PC-9 (cell line): ENCODE measurements at regions not wholly inside any gene's neighbourhood (a gene's known extent, or its start where the extent isn't known, plus 50 kb on each side); places are given as distances from the start of the nearest gene placed in this dataset.
"Not testable (repeated sequence)": the region's sequence is repeated elsewhere in the genome, so short reads cannot be mapped to it uniquely, and the experiment has no call there.

Experiments used
- BruUV-seq: library from RNA; stranded (reverse); fragments of 400-500 nt; replicated peaks from 2 replicates; lab custom pipeline; 2021; lab: Mats Ljungman, UMichigan
- CTCF ChIA-PET: fragments of 300-600 bp; sonication (Branson Sonifier 250); formaldehyde crosslinking; loops from one replicate; lab custom pipeline; 2022; ENCODE audit warnings: antibody characterized with exemption; lab: Charles Lee
- POLR2A ChIA-PET: fragments of 300-600 bp; sonication (Branson Sonifier 250); formaldehyde crosslinking; loops from one replicate; lab custom pipeline; 2022; ENCODE audit warnings: antibody characterized with exemption; ENCODE audit not compliant: unreplicated experiment; lab: Charles Lee
- DNase-seq, 2 experiments: peaks; one replicate each; pipeline versions ENCODE4 v3.0.0 to v3.0.0-alpha.2; 2015 to 2022; ENCODE audit warnings: mixed read lengths in 1 of 2
- H2AFZ ChIP-seq: fragments of 200-600 bp; sonication (generic); 2 replicates; pipeline ENCODE4 v1.8.1; 2017; ENCODE audit warnings: antibody characterized with exemption
- H3F3A ChIP-seq: fragments of 200-600 bp; sonication (generic); 2 replicates; pipeline ENCODE4 v1.8.1; 2017; ENCODE audit warnings: antibody characterized with exemption, mild to moderate bottlenecking, low read depth; ENCODE audit not compliant: insufficient read depth
- H3K27ac ChIP-seq: fragments of 200-600 bp; sonication (generic); 2 replicates; pipeline ENCODE4 v1.6.1; 2016; ENCODE audit warnings: mixed run types
- H3K27me3 ChIP-seq: fragments of 200-600 bp; sonication (generic); 2 replicates; pipeline ENCODE4 v1.6.1; 2016; ENCODE audit warnings: low read depth, mixed run types; ENCODE audit not compliant: insufficient read depth
- H3K36me3 ChIP-seq: fragments of 200-600 bp; sonication (generic); 2 replicates; pipeline ENCODE4 v1.6.1; 2016; ENCODE audit warnings: low read depth, mixed run types
- H3K4me1 ChIP-seq: fragments of 200-600 bp; sonication (generic); replicated peaks from 2 replicates; pipeline ENCODE4 v1.6.1; 2016; ENCODE audit warnings: mixed run types; ENCODE audit not compliant: insufficient read depth
- H3K4me2 ChIP-seq: fragments of 200-600 bp; sonication (generic); 2 replicates; pipeline ENCODE4 v1.6.1; 2017; ENCODE audit warnings: mixed run types
- H3K4me3 ChIP-seq: fragments of 200-600 bp; sonication (generic); 2 replicates; pipeline ENCODE4 v1.6.1; 2016; ENCODE audit warnings: mixed run types
- H3K79me2 ChIP-seq: fragments of 200-600 bp; sonication (generic); 2 replicates; pipeline ENCODE4 v1.6.1; 2017; ENCODE audit warnings: low read depth, mixed run types
- H3K9me2 ChIP-seq: fragments of 200-600 bp; sonication (generic); 2 replicates; pipeline ENCODE4 v1.8.1; 2017; ENCODE audit warnings: mild to moderate bottlenecking; ENCODE audit not compliant: insufficient read depth
- H3K9me3 ChIP-seq: fragments of 200-600 bp; sonication (generic); 2 replicates; pipeline ENCODE4 v1.8.1; 2016; ENCODE audit warnings: low read depth; ENCODE audit not compliant: insufficient read depth
- H4K20me1 ChIP-seq: fragments of 200-600 bp; sonication (generic); 2 replicates; pipeline ENCODE4 v1.8.1; 2017; ENCODE audit not compliant: insufficient read depth
- EZH2 ChIP-seq: fragments of 200-600 bp; sonication (generic); IDR thresholded peaks from 2 replicates; pipeline ENCODE4 v1.8.0; 2017; ENCODE audit warnings: antibody characterized with exemption, low read depth
- intact Hi-C: fragments of 100-400 bp; cut with micrococcal nuclease; formaldehyde crosslinking; loops from one replicate; pipeline ENCODE4 v1.10.0; 2022; ENCODE audit not compliant: unreplicated experiment
- TF ChIP-seq, protein P1 (sequence below): fragments of 200-600 bp; sonication (generic); conservative IDR thresholded peaks from 2 replicates; pipeline ENCODE4 v1.6.1; 2017; ENCODE audit warnings: mixed run types, antibody characterized with exemption, mild to moderate bottlenecking, moderate library complexity

DNA sequence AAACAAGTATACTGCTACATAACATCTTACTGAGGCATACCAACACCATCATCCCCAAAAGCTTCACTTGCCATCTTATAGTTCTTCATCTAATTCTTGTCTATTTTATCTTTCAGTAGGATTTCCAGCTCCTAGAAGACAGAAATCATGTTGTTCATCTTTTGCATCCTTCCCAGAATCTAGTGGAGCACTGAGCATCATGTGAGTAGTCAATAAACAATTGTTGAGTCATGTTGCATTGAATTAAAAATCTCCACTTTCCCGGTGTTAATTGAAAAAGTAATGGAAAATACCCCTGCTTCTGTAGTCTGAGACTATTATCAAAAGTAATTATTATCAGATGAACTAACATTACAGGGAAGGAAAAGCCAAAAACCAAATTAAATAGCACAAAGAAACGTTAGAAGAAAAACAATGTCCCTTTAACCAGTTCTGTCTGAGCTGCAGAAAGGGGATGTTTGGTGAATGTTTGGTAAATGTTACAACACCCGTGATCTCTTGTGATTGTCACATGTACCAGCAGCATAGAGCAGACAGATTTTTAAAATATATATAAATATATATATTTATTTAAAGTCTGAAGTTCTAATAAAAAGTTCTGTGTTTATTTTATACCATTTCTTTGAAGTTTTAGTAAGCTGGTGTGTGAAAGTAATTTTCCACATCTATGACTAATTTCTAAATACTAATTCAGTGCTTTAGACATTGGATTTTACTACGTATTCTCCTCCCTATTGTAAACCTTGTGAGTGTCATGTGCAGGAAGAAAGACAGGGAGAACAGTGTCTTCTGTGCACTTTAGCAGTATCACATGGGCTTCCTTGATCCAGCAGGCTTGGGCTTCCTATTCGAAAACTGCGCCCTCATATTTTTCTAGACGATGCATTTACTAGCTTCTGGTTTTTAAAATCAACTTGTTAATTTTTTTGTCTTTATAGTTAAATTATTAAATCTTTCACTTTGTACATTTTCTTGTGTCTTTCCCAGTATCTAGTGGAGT is 85.6 kb downstream of the RAP2B start:
- no peaks in the 10 kb centered on the region for H3K27me3 ChIP-seq
- BruUV-seq, result no TSS peak
- no peak overlapping the region for H3K4me2 ChIP-seq
- CTCF ChIA-PET, result no interaction called here
- no peaks in the 10 kb centered on the region for H3K36me3 ChIP-seq
- no peaks in the 10 kb centered on the region for H3K79me2 ChIP-seq
- TF ChIP-seq EZH2, result no peak
- TF ChIP-seq, protein P1, sequence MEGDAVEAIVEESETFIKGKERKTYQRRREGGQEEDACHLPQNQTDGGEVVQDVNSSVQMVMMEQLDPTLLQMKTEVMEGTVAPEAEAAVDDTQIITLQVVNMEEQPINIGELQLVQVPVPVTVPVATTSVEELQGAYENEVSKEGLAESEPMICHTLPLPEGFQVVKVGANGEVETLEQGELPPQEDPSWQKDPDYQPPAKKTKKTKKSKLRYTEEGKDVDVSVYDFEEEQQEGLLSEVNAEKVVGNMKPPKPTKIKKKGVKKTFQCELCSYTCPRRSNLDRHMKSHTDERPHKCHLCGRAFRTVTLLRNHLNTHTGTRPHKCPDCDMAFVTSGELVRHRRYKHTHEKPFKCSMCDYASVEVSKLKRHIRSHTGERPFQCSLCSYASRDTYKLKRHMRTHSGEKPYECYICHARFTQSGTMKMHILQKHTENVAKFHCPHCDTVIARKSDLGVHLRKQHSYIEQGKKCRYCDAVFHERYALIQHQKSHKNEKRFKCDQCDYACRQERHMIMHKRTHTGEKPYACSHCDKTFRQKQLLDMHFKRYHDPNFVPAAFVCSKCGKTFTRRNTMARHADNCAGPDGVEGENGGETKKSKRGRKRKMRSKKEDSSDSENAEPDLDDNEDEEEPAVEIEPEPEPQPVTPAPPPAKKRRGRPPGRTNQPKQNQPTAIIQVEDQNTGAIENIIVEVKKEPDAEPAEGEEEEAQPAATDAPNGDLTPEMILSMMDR, result no peak
- H3F3A ChIP-seq, result no peaks in the 10 kb centered on the region
- intact Hi-C loops, result no loop called here
- no peaks in the 10 kb centered on the region for H3K9me2 ChIP-seq
- H3K27ac ChIP-seq, result no peak overlapping the region
- POLR2A ChIA-PET, result no interaction called here
- no peaks in the 10 kb centered on the region for H3K9me3 ChIP-seq
- H4K20me1 ChIP-seq, result no peaks in the 10 kb centered on the region
- H3K4me1 ChIP-seq, result no peaks in the 10 kb centered on the region
- no peak overlapping the region for H2AFZ ChIP-seq
- DNase-seq, result no peak
- H3K4me3 ChIP-seq, result no peak overlapping the region

DNA sequence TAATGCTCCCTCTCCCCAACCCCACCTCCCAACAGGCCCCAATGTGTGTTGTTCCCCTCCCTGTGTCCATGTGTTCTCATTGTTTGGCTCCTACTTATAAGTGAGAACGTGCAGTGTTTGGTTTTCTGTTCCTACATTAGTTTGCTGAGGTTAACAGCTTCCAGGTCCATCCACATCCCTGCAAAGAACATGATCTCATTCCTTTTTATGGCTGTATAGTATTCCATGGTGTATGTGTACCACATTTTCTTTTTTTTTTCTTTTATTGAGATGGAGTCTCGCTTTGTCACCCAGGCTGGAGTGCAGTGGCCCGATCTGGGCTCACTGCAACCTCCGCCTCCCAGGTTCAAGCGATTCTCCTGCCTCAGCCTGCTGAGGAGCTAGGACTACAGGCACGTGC is 86.8 kb downstream of the RAP2B start:
- H4K20me1 ChIP-seq, DNase-seq, H3K27ac ChIP-seq, H3K4me2 ChIP-seq, CTCF ChIA-PET, H2AFZ ChIP-seq, H3K36me3 ChIP-seq, H3K9me3 ChIP-seq, H3K79me2 ChIP-seq, H3K4me3 ChIP-seq, BruUV-seq, H3K4me1 ChIP-seq, POLR2A ChIA-PET, H3K27me3 ChIP-seq, intact Hi-C loops, H3K9me2 ChIP-seq, H3F3A ChIP-seq: not testable (repeated sequence)

DNA sequence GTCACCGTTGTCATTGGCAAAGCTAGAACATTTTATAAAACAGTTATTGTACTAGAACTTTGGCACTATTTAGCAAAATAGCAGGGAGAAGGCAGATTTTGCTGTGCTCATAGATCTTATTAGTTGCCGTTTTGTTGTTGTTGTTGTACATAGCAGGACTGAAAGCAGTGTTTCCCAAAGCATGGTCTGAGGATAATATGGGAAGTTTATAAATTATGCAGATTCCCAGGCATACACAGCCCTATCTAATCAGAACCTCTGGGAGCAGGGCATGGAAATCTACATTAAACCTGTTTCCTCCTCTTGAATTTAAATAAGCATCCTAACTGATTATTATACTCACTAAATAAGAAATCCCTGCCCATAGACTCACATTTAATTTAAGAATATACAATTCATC is 87.9 kb downstream of the RAP2B start:
- H3F3A ChIP-seq, result no peaks in the 10 kb centered on the region
- no peaks in the 10 kb centered on the region for H3K9me3 ChIP-seq
- H3K4me3 ChIP-seq, result no peak overlapping the region
- H4K20me1 ChIP-seq, result no peaks in the 10 kb centered on the region
- POLR2A ChIA-PET, result no interaction called here
- CTCF ChIA-PET, result interaction anchor here (0.5 kb wide), 1 partner anchor 81 kb away, joined by 5 read pairs; no protein-coding TSS in a partner anchor
- DNase-seq, result no peak
- no peaks in the 10 kb centered on the region for H3K79me2 ChIP-seq
- H3K4me1 ChIP-seq, result no peaks in the 10 kb centered on the region
- H3K27ac ChIP-seq, result no peak overlapping the region
- no peak overlapping the region for H2AFZ ChIP-seq
- no peak overlapping the region for H3K4me2 ChIP-seq
- H3K36me3 ChIP-seq, result no peaks in the 10 kb centered on the region
- H3K9me2 ChIP-seq, result no peaks in the 10 kb centered on the region
- intact Hi-C loops, result no loop called here
- H3K27me3 ChIP-seq, result no peaks in the 10 kb centered on the region
- no peak for TF ChIP-seq EZH2
- TF ChIP-seq, protein P1, result no peak
- no TSS peak for BruUV-seq
